Right lung (tissue), 2 donors: ENCODE measurements at regions not wholly inside any gene's neighbourhood (a gene's known extent, or its start where the extent isn't known, plus 50 kb on each side); places are given as distances from the start of the nearest gene placed in this dataset.
"Not testable (repeated sequence)": the region's sequence is repeated elsewhere in the genome, so short reads cannot be mapped to it uniquely, and the experiment has no call there.

Experiments
- DNase-seq, 2 donors: peaks; one replicate each; pipeline ENCODE4 v3.0.0-alpha.2; 2013

- no peak for DNase-seq
These were observed 56.1 kb downstream of the FEZF1 start for GRCh38 chr7:122248472-122248871.

- DNase-seq: not testable (repeated sequence)
These were observed 65.8 kb downstream of the FEZF1 start for GRCh38 chr7:122238729-122239128.

GRCh38 chr7:122238297-122238696 lies 66.3 kb downstream of the FEZF1 start:
- DNase-seq: not testable (repeated sequence)

GRCh38 chr7:122225874-122226273 lies 78.7 kb downstream of the FEZF1 start:
- no peak for DNase-seq

GRCh38 chr7:122219253-122219865 lies 75.3 kb upstream of the AASS start:
- peak; percentile 13 to 21 for DNase-seq

GRCh38 chr7:122217125-122217524 lies 73.1 kb upstream of the AASS start:
- no peak for DNase-seq

GRCh38 chr7:122212754-122213153 lies 68.7 kb upstream of the AASS start:
- DNase-seq: no peak

- no peak for DNase-seq
These were observed 67.3 kb upstream of the AASS start for GRCh38 chr7:122211362-122211761.

- DNase-seq: no peak
These were observed 62.9 kb upstream of the AASS start for GRCh38 chr7:122206985-122207384.

GRCh38 chr7:122203814-122204213 lies 59.8 kb upstream of the AASS start:
- no peak for DNase-seq

- DNase-seq: no peak
These were observed 56.8 kb upstream of the AASS start for GRCh38 chr7:122200888-122201287.

GRCh38 chr7:122199171-122199570 lies 55.1 kb upstream of the AASS start:
- DNase-seq: no peak

GRCh38 chr7:122198581-122198980 lies 54.5 kb upstream of the AASS start:
- no peak for DNase-seq
